GM12892 (cell line): ENCODE measurements at regions not wholly inside any gene's neighbourhood (a gene's known extent, or its start where the extent isn't known, plus 50 kb on each side); places are given as distances from the start of the nearest gene placed in this dataset.

Source experiments
- POLR2A ChIP-seq: IDR thresholded peaks from 2 replicates; pipeline ENCODE4 v1.6.1; 2011; ENCODE audit warnings: low read depth, low read length, control low read depth
- POLR2AphosphoS5 ChIP-seq: IDR thresholded peaks from 2 replicates; pipeline ENCODE4 v1.6.1; 2011; ENCODE audit warnings: low read depth, low read length, control low read depth
- TAF1 ChIP-seq: IDR thresholded peaks from 2 replicates; pipeline ENCODE4 v1.6.1; 2011; ENCODE audit warnings: low read depth, mild to moderate bottlenecking, control low read depth, low read length, borderline replicate concordance

GRCh38 chr4:154936873-154937272 lies 155.8 kb downstream of the RBM46 start:
- TF ChIP-seq POLR2A (no peak), POLR2AphosphoS5 (no peak), TAF1 (no peak)
